BJ (cell line): ENCODE measurements at regions not wholly inside any gene's neighbourhood (a gene's known extent, or its start where the extent isn't known, plus 50 kb on each side); places are given as distances from the start of the nearest gene placed in this dataset.

ENCODE experiments used
- CTCF ChIA-PET: fragments of 350-600 bp; formaldehyde crosslinking; extraction: SDS; loops from one replicate; lab custom pipeline; 2021; ENCODE audit warnings: antibody characterized with exemption, inconsistent platforms; lab: Yijun Ruan, JAX
- POLR2A ChIA-PET: fragments of 300-600 bp; sonication (Branson Sonifier 250); formaldehyde crosslinking; extraction: SDS; loops from one replicate; lab custom pipeline; 2021; ENCODE audit warnings: antibody characterized with exemption; lab: Charles Lee
- DNase-seq: peaks from one replicate; pipeline ENCODE4 v3.0.0-alpha.2; 2011; ENCODE audit warnings: low read depth
- H3K27me3 ChIP-seq: 2 replicates; pipeline ENCODE4 v1.6.0; 2011; ENCODE audit warnings: low read length; ENCODE audit not compliant: control insufficient read depth, insufficient read depth
- H3K36me3 ChIP-seq: 2 replicates; pipeline ENCODE4 v1.5.1; 2011; ENCODE audit warnings: low read length; ENCODE audit not compliant: control insufficient read depth, insufficient read depth
- H3K4me3 ChIP-seq: 2 replicates; pipeline ENCODE4 v1.5.1; 2011; ENCODE audit warnings: low read depth, mild to moderate bottlenecking, control low read depth, low read length
- CTCF ChIP-seq: IDR thresholded peaks from 2 replicates; pipeline ENCODE4 v1.5.1; 2011; ENCODE audit warnings: low read depth, mild to moderate bottlenecking, control low read depth, inconsistent platforms, low read length, moderate library complexity; ENCODE audit not compliant: insufficient read depth

GRCh38 chr9:20291201-20291600, 331.1 kb downstream of the MLLT3 start:
- POLR2A ChIA-PET = no interaction called here
- H3K36me3 ChIP-seq = no peaks in the 10 kb centered on the region
- no peak for DNase-seq
- TF ChIP-seq CTCF = no peak
- H3K4me3 ChIP-seq = no peak overlapping the region
- no peaks in the 10 kb centered on the region for H3K27me3 ChIP-seq
- CTCF ChIA-PET = no interaction called here

GRCh38 chr9:20290257-20290656, 332.0 kb downstream of the MLLT3 start:
- Histone ChIP-seq H3K27me3 (no peaks in the 10 kb centered on the region), H3K36me3 (no peaks in the 10 kb centered on the region), H3K4me3 (no peak overlapping the region)
- no peak for DNase-seq
- ChIA-PET POLR2A (no interaction called here), CTCF (no interaction called here)
- TF ChIP-seq CTCF = no peak

- Histone ChIP-seq H3K36me3 (no peaks in the 10 kb centered on the region), H3K27me3 (no peaks in the 10 kb centered on the region), H3K4me3 (no peak overlapping the region)
- POLR2A ChIA-PET = no interaction called here
- CTCF ChIA-PET = no interaction called here
- no peak for DNase-seq
- TF ChIP-seq CTCF = no peak
These were observed 332.8 kb downstream of the MLLT3 start for GRCh38 chr9:20289423-20290010.

- Histone ChIP-seq H3K36me3 (no peaks in the 10 kb centered on the region), H3K4me3 (no peak overlapping the region), H3K27me3 (no peaks in the 10 kb centered on the region)
- DNase-seq = no peak
- ChIA-PET CTCF (no interaction called here), POLR2A (no interaction called here)
- TF ChIP-seq CTCF = no peak
These were observed 335.3 kb downstream of the MLLT3 start for GRCh38 chr9:20286969-20287368.

GRCh38 chr9:20286154-20286700, 336.1 kb downstream of the MLLT3 start:
- no peak for DNase-seq
- CTCF ChIA-PET = interaction anchor here (0.6 kb wide), 1 partner anchor 42 kb away, joined by 3 read pairs; no protein-coding TSS in a partner anchor
- no peak overlapping the region for H3K4me3 ChIP-seq
- TF ChIP-seq CTCF = no peak
- no peaks in the 10 kb centered on the region for H3K36me3 ChIP-seq
- POLR2A ChIA-PET = no interaction called here
- no peaks in the 10 kb centered on the region for H3K27me3 ChIP-seq
